Stimulated activated CD8-positive, alpha-beta memory T cell treated with anti-CD3 and anti-CD28 coated beads, Interleukin-15, amount 100 ng/mL, for 48 hours (primary cell): ENCODE measurements at regions not wholly inside any gene's neighbourhood (a gene's known extent, or its start where the extent isn't known, plus 50 kb on each side); places are given as distances from the start of the nearest gene placed in this dataset.

Experiments used
- DNase-seq, 2 donors: peaks; one replicate each; pipeline ENCODE4 v3.0.0-alpha.2; 2020; ENCODE audit warnings: low read depth in 2 of 2

GRCh38 chr15:69949485-69949884 is 148.2 kb downstream of the TLE3 start:
- DNase-seq, result no peak

- DNase-seq, result no peak
Observed at GRCh38 chr15:69951256-69951897, 146.3 kb downstream of the TLE3 start.

- no peak for DNase-seq
Observed at GRCh38 chr15:69951898-69952555, 145.7 kb downstream of the TLE3 start.

- DNase-seq, result no peak
Observed at GRCh38 chr15:69953051-69953450, 144.7 kb downstream of the TLE3 start.

- DNase-seq, result no peak
Observed at GRCh38 chr15:69953816-69954215, 143.9 kb downstream of the TLE3 start.

- DNase-seq, result no peak
Observed at GRCh38 chr15:69954666-69955065, 143.1 kb downstream of the TLE3 start.

GRCh38 chr15:69955240-69955894 is 142.3 kb downstream of the TLE3 start:
- DNase-seq, result no peak

- DNase-seq, result no peak
Observed at GRCh38 chr15:69956417-69956816, 141.3 kb downstream of the TLE3 start.

- no peak for DNase-seq
Observed at GRCh38 chr15:69957175-69957574, 140.5 kb downstream of the TLE3 start.

- DNase-seq, result no peak
Observed at GRCh38 chr15:69958496-69959084, 139.1 kb downstream of the TLE3 start.

- no peak for DNase-seq
Observed at GRCh38 chr15:69962561-69962960, 135.2 kb downstream of the TLE3 start.

- DNase-seq, result no peak
Observed at GRCh38 chr15:69963385-69963784, 134.3 kb downstream of the TLE3 start.

- DNase-seq, result no peak
Observed at GRCh38 chr15:69971771-69972170, 125.9 kb downstream of the TLE3 start.

GRCh38 chr15:69972436-69972835 is 125.3 kb downstream of the TLE3 start:
- DNase-seq, result no peak

GRCh38 chr15:69973102-69973714 is 124.5 kb downstream of the TLE3 start:
- DNase-seq, result peak; percentile 10 to 19

GRCh38 chr15:69973880-69974279 is 123.8 kb downstream of the TLE3 start:
- no peak for DNase-seq

- no peak for DNase-seq
Observed at GRCh38 chr15:69974321-69974720, 123.4 kb downstream of the TLE3 start.

GRCh38 chr15:69976366-69976994 is 121.2 kb downstream of the TLE3 start:
- DNase-seq, result peak in 1 of 2 donors; percentile 19

GRCh38 chr15:69978603-69979002 is 119.1 kb downstream of the TLE3 start:
- no peak for DNase-seq

GRCh38 chr15:69979262-69979661 is 118.5 kb downstream of the TLE3 start:
- no peak for DNase-seq

GRCh38 chr15:69979783-69980182 is 117.9 kb downstream of the TLE3 start:
- DNase-seq, result no peak
